WTC11 (cell line): ENCODE measurements at regions not wholly inside any gene's neighbourhood (a gene's known extent, or its start where the extent isn't known, plus 50 kb on each side); places are given as distances from the start of the nearest gene placed in this dataset.

Source experiments
- ATAC-seq: fragments of 200-7000 bp; cut with Tn5 transposase; 2 replicates; pipeline ENCODE4 v1.10.0; 2021; ENCODE audit warnings: mild to moderate bottlenecking, moderate library complexity
- CTCF ChIA-PET: fragments of 300-600 bp; sonication (Branson Sonifier 250); formaldehyde crosslinking; loops from one replicate; lab custom pipeline; 2021; ENCODE audit warnings: antibody characterized with exemption; lab: Charles Lee
- POLR2A ChIA-PET: fragments of 350-600 bp; sonication (Branson Sonifier 250); formaldehyde crosslinking; loops from one replicate; lab custom pipeline; 2021; ENCODE audit warnings: antibody characterized with exemption; lab: Charles Lee
- DNase-seq: peaks from one replicate; pipeline ENCODE4 v3.0.0; 2021; ENCODE audit warnings: low spot score
- H3K27ac Mint-ChIP-seq: 2 replicates; pipeline ENCODE4 v1.8.0; 2021; ENCODE audit warnings: mixed read lengths
- H3K27me3 Mint-ChIP-seq: 2 replicates; pipeline ENCODE4 v1.8.0; 2021; ENCODE audit warnings: low read depth, mild to moderate bottlenecking, moderate library complexity, mixed read lengths
- H3K36me3 Mint-ChIP-seq: 2 replicates; pipeline ENCODE4 v1.8.0; 2021; ENCODE audit warnings: mixed read lengths
- H3K4me1 Mint-ChIP-seq: 2 replicates; pipeline ENCODE4 v1.8.0; 2022; ENCODE audit warnings: mixed read lengths
- H3K4me3 Mint-ChIP-seq: 2 replicates; pipeline ENCODE4 v1.8.0; 2021; ENCODE audit warnings: mild to moderate bottlenecking, moderate library complexity, mixed read lengths
- H3K9me3 Mint-ChIP-seq: 2 replicates; pipeline ENCODE4 v1.8.0; 2021; ENCODE audit warnings: mixed read lengths
- ATF6 ChIP-seq: sonication (generic); formaldehyde crosslinking; IDR thresholded peaks from 2 replicates; pipeline ENCODE4 v1.8.1; 2023; ENCODE audit warnings: mild to moderate bottlenecking, missing genetic modification reagents
- CTCF ChIP-seq: fragments of 200-600 bp; IDR thresholded peaks from 2 replicates; pipeline ENCODE4 v1.8.0; 2022; ENCODE audit warnings: antibody characterized with exemption
- E2F5 ChIP-seq: sonication (generic); formaldehyde crosslinking; IDR thresholded peaks from 2 replicates; pipeline ENCODE4 v1.8.1; 2022; ENCODE audit warnings: mild to moderate bottlenecking, moderate library complexity, missing genetic modification reagents
- ELF4 ChIP-seq: sonication (generic); formaldehyde crosslinking; IDR thresholded peaks from 2 replicates; pipeline ENCODE4 v1.8.1; 2022; ENCODE audit warnings: low read depth, mild to moderate bottlenecking, moderate library complexity, missing genetic modification reagents
- ETV6 ChIP-seq: sonication (generic); formaldehyde crosslinking; IDR thresholded peaks from 2 replicates; pipeline ENCODE4 v1.8.1; 2022; ENCODE audit warnings: mild to moderate bottlenecking, missing genetic modification reagents
- FOXK1 ChIP-seq: sonication (generic); formaldehyde crosslinking; IDR thresholded peaks from 2 replicates; pipeline ENCODE4 v1.8.0; 2022; ENCODE audit warnings: mild to moderate bottlenecking, moderate library complexity, missing genetic modification reagents
- FOXP4 ChIP-seq: sonication (generic); formaldehyde crosslinking; IDR thresholded peaks from 2 replicates; pipeline ENCODE4 v1.8.0; 2022; ENCODE audit warnings: mild to moderate bottlenecking, missing genetic modification reagents
- OVOL2 ChIP-seq: fragments of 250-450 bp; sonication (Bioruptor Pico); IDR thresholded peaks from 2 replicates; pipeline ENCODE4 v1.9.0; 2021; ENCODE audit warnings: mild to moderate bottlenecking, borderline replicate concordance
- PRDM15 ChIP-seq: sonication (generic); formaldehyde crosslinking; IDR thresholded peaks from 2 replicates; pipeline ENCODE4 v1.8.0; 2022; ENCODE audit warnings: missing genetic modification reagents
- PRRX2 ChIP-seq: fragments of 250-450 bp; sonication (Bioruptor Pico); IDR thresholded peaks from 2 replicates; pipeline ENCODE4 v1.8.0; 2021; ENCODE audit warnings: mild to moderate bottlenecking
- RELA ChIP-seq: sonication (generic); formaldehyde crosslinking; IDR thresholded peaks from 2 replicates; pipeline ENCODE4 v1.8.1; 2022; ENCODE audit warnings: missing genetic modification reagents, mild to moderate bottlenecking, borderline replicate concordance
- TEAD1 ChIP-seq: sonication (generic); formaldehyde crosslinking; IDR thresholded peaks from 2 replicates; pipeline ENCODE4 v1.8.0; 2022; ENCODE audit warnings: mild to moderate bottlenecking, missing genetic modification reagents
- TEAD4 ChIP-seq: sonication (generic); formaldehyde crosslinking; IDR thresholded peaks from 2 replicates; pipeline ENCODE4 v1.8.0; 2022; ENCODE audit warnings: mild to moderate bottlenecking, missing genetic modification reagents
- ZNF121 ChIP-seq: sonication (generic); formaldehyde crosslinking; IDR thresholded peaks from 2 replicates; pipeline ENCODE4 v1.8.0; 2023; ENCODE audit warnings: missing genetic modification reagents
- ZNF219 ChIP-seq: sonication (generic); formaldehyde crosslinking; IDR thresholded peaks from 2 replicates; pipeline ENCODE4 v1.8.0; 2023; ENCODE audit warnings: missing genetic modification reagents, mild to moderate bottlenecking, borderline replicate concordance
- ZNF416 ChIP-seq: fragments of 250-450 bp; sonication (Bioruptor Pico); IDR thresholded peaks from 2 replicates; pipeline ENCODE4 v1.9.0; 2021; ENCODE audit warnings: mild to moderate bottlenecking, inconsistent platforms
- ZNF423 ChIP-seq: fragments of 250-450 bp; sonication (Bioruptor Pico); IDR thresholded peaks from 2 replicates; pipeline ENCODE4 v2.1.2; 2022; ENCODE audit warnings: mild to moderate bottlenecking, moderate library complexity
- TF ChIP-seq, protein P1 (sequence below): sonication (generic); formaldehyde crosslinking; IDR thresholded peaks from 2 replicates; pipeline ENCODE4 v1.8.0; 2022; ENCODE audit warnings: mild to moderate bottlenecking, missing genetic modification reagents
- TF ChIP-seq, protein P2 (sequence below): fragments of 250-450 bp; sonication (Bioruptor Pico); IDR thresholded peaks from 2 replicates; pipeline ENCODE4 v2.1.2; 2022; ENCODE audit warnings: mild to moderate bottlenecking, moderate library complexity
- TF ChIP-seq, protein P3 (sequence below): sonication (generic); formaldehyde crosslinking; IDR thresholded peaks from 2 replicates; pipeline ENCODE4 v1.8.0; 2022; ENCODE audit warnings: mild to moderate bottlenecking, missing genetic modification reagents

- Mint-ChIP-seq H3K27ac (no peak overlapping the region), H3K36me3 (peaks cover 10% of the 10 kb centered on the region), H3K9me3 (peaks cover 10% of the 10 kb centered on the region), H3K4me1 (peaks cover 41% of the 10 kb centered on the region), H3K27me3 (no peaks in the 10 kb centered on the region), H3K4me3 (no peak overlapping the region)
- TF ChIP-seq ETV6 (CRISPR knock-in tag): no peak
- no peak for TF ChIP-seq PRRX2 (CRISPR knock-in tag)
- no peak for TF ChIP-seq ZNF121
- TF ChIP-seq ZNF423 (CRISPR knock-in tag): no peak
- TF ChIP-seq, protein P1, sequence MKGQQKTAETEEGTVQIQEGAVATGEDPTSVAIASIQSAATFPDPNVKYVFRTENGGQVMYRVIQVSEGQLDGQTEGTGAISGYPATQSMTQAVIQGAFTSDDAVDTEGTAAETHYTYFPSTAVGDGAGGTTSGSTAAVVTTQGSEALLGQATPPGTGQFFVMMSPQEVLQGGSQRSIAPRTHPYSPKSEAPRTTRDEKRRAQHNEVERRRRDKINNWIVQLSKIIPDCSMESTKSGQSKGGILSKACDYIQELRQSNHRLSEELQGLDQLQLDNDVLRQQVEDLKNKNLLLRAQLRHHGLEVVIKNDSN (CRISPR knock-in tag): no peak
- TF ChIP-seq, protein P2, sequence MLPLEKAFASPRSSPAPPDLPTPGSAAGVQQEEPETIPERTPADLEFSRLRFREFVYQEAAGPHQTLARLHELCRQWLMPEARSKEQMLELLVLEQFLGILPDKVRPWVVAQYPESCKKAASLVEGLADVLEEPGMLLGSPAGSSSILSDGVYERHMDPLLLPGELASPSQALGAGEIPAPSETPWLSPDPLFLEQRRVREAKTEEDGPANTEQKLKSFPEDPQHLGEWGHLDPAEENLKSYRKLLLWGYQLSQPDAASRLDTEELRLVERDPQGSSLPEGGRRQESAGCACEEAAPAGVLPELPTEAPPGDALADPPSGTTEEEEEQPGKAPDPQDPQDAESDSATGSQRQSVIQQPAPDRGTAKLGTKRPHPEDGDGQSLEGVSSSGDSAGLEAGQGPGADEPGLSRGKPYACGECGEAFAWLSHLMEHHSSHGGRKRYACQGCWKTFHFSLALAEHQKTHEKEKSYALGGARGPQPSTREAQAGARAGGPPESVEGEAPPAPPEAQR (CRISPR knock-in tag): no peak
- TF ChIP-seq OVOL2 (CRISPR knock-in tag): no peak
- no peak for TF ChIP-seq CTCF
- no peak for TF ChIP-seq ZNF416 (CRISPR knock-in tag)
- TF ChIP-seq TEAD4: no peak
- no peak for TF ChIP-seq FOXK1 (CRISPR knock-in tag)
- no peak for TF ChIP-seq TEAD1 (CRISPR knock-in tag)
- TF ChIP-seq ATF6 (CRISPR knock-in tag): no peak
- TF ChIP-seq, protein P3, sequence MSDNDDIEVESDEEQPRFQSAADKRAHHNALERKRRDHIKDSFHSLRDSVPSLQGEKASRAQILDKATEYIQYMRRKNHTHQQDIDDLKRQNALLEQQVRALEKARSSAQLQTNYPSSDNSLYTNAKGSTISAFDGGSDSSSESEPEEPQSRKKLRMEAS (CRISPR knock-in tag): no peak
- TF ChIP-seq RELA (CRISPR knock-in tag): no peak
- TF ChIP-seq E2F5 (CRISPR knock-in tag): no peak
- TF ChIP-seq PRDM15: no peak
- no peak for TF ChIP-seq FOXP4
- TF ChIP-seq ZNF219: no peak
- TF ChIP-seq ELF4: no peak
- no peak for DNase-seq
- CTCF ChIA-PET: no interaction called here
- ATAC-seq: no peak
- POLR2A ChIA-PET: no interaction called here
These were observed 79.0 kb downstream of the ARL4A start for GRCh38 chr7:12766416-12766815.
